ENCODE measurements at regions not wholly inside any gene's neighbourhood (a gene's known extent, or its start where the extent isn't known, plus 50 kb on each side); places are given as distances from the start of the nearest gene placed in this dataset.

- H3K9me3 ChIP-seq (replicated peaks; ENCODE audit: control insufficient read depth, insufficient read depth, low read depth, low read length) = 0 out of 2 replicates have a peak, but pooled peaks cover 2% of the 10 kb centered on the region
- intact Hi-C loops (cut with micrococcal nuclease) (no loop called here), in situ Hi-C loops (cut with MboI) (no loop called here)
- H2AFZ ChIP-seq (ENCODE audit: low read depth, low read length) = no peak overlapping the region
- no peaks in the 10 kb centered on the region for H3K4me1 ChIP-seq (replicated peaks in 1 of 2; ENCODE audit: control insufficient read depth in 2 of 2, insufficient read depth in 2 of 2, low read length in 2 of 2)
- DNase-seq (ENCODE audit: extremely low read depth in 1 of 4, low spot score in 3 of 4) = no peak
- no peak for FAIRE-seq
- ChIA-PET CTCF (ENCODE audit: low intra/inter-chr PET ratio) (no interaction called here), POLR2A (no interaction called here)
- H3K36me3 ChIP-seq (ENCODE audit: control insufficient read depth, insufficient read depth, low read length) = no peaks in the 10 kb centered on the region
- 4% methylated on average over 3 of the region's 3 CpGs for WGBS (ENCODE audit: insufficient coverage, low coverage, missing lambda C conversion rate)
- no peak for TF ChIP-seq PRMT5 (CRISPR knock-in tag; IDR thresholded peaks at IDR 0.05)
- TF ChIP-seq RERE (CRISPR knock-in tag; IDR thresholded peaks at IDR 0.05; ENCODE audit: borderline replicate concordance) = no peak
- TF ChIP-seq KDM1A (IDR thresholded peaks at IDR 0.05) = no peak
- no peak for TF ChIP-seq SPI1 (IDR thresholded peaks at IDR 0.05; ENCODE audit: borderline replicate concordance, low read depth, low read length)
- TF ChIP-seq RAD51 (IDR thresholded peaks at IDR 0.05; ENCODE audit: borderline replicate concordance, low read depth) = no peak
- no peak for TF ChIP-seq ZNF445 (CRISPR knock-in tag; IDR thresholded peaks at IDR 0.05; ENCODE audit: low read depth)
- no peak for TF ChIP-seq LEF1 (IDR thresholded peaks at IDR 0.05)
- no peak overlapping the region for H3K4me3 ChIP-seq
- no peak overlapping the region for H3K4me2 ChIP-seq (ENCODE audit: insufficient read depth, low read length)
- no peaks in the 10 kb centered on the region for H3K79me2 ChIP-seq (ENCODE audit: control insufficient read depth, insufficient read depth, low read length)
- BruUV-seq (replicated peaks) = no TSS peak
- no peaks in the 10 kb centered on the region for H3K9me1 ChIP-seq (ENCODE audit: control insufficient read depth, insufficient read depth, low read length)
- no peak overlapping the region for H3K27ac ChIP-seq (ENCODE audit: extremely low read depth, low read depth, low read length)
- no peaks in the 10 kb centered on the region for H4K20me1 ChIP-seq (replicated peaks; ENCODE audit: control insufficient read depth, insufficient read depth, low read length)
- no peaks in the 10 kb centered on the region for H3K27me3 ChIP-seq (ENCODE audit: control insufficient read depth in 2 of 2, insufficient read depth in 2 of 2, low read length in 2 of 2)
- ATAC-seq = no peak
- no peak overlapping the region for H3K9ac ChIP-seq (ENCODE audit: insufficient read depth in 1 of 2, low read depth in 2 of 2, low read length in 2 of 2)
Measured at GRCh38 chr5:121087560-121087959, 623.5 kb downstream of the PRR16 start.

All from K562 (cell line).